Esophagus squamous epithelium (tissue), 5 donors: ENCODE measurements at regions not wholly inside any gene's neighbourhood (a gene's known extent, or its start where the extent isn't known, plus 50 kb on each side); places are given as distances from the start of the nearest gene placed in this dataset.

ENCODE experiments used
- DNase-seq: peaks from one replicate; lab custom pipeline; 2025; lab: John Stamatoyannopoulos, UW
- H3K27ac ChIP-seq, 4 donors: fragments of 200-600 bp; sonication (generic); one replicate each; pipeline ENCODE4 v1.5.1; 2016 to 2019; ENCODE audit warnings: mild to moderate bottlenecking in 1 of 4
- H3K27me3 ChIP-seq, 4 donors: fragments of 200-600 bp; sonication (generic); 1 replicate in 3 of 4; 2 replicates in 1 of 4; pipeline versions ENCODE4 v1.5.1 to v1.6.0; 2017 to 2021; ENCODE audit warnings: antibody characterized with exemption in 1 of 4
- H3K36me3 ChIP-seq, 3 donors: fragments of 200-600 bp; sonication (generic); one replicate each; pipeline ENCODE4 v1.5.1; 2016 to 2019
- H3K4me1 ChIP-seq, 3 donors: fragments of 200-600 bp; sonication (generic); one replicate each; pipeline ENCODE4 v1.5.1; 2017 to 2019
- H3K4me3 ChIP-seq, 4 donors: fragments of 200-600 bp; sonication (generic); 1 replicate in 3 of 4; 2 replicates in 1 of 4; pipeline ENCODE4 v1.5.1; 2016 to 2019; ENCODE audit warnings: mild to moderate bottlenecking in 2 of 4, moderate library complexity in 1 of 4
- H3K9me3 ChIP-seq, 3 donors: fragments of 200-600 bp; sonication (generic); one replicate each; pipeline ENCODE4 v1.5.1; 2016 to 2019
- POLR2A ChIP-seq, 4 donors: fragments of 450-650 bp; IDR thresholded peaks; one replicate each; pipeline ENCODE4 v1.6.1; 2017; ENCODE audit warnings: antibody characterized with exemption in 4 of 4, mild to moderate bottlenecking in 4 of 4, moderate library complexity in 3 of 4
- WGBS, 2 donors: methylation state at CpG; one replicate each; pipeline ENCODE4 v1.1.5; 2018; 5-methylcytosine and 5-hydroxymethylcytosine counted together
- intact Hi-C: fragments of 100-400 bp; cut with DNase I; formaldehyde crosslinking; loops from one replicate; pipeline ENCODE4 v1.15.0; 2022
- TF ChIP-seq, protein P1 (sequence below), 6 experiments: fragments of 450-650 bp in 4 of 6; fragments of 200-600 bp in 2 of 6; sonication (generic) in 2 of 6; IDR thresholded peaks; one replicate each; pipeline ENCODE4 v1.5.1; 2016 to 2019; ENCODE audit warnings: antibody characterized with exemption in 6 of 6, mild to moderate bottlenecking in 4 of 6, moderate library complexity in 4 of 6
- donor health status: DM: yes; HTN: yes; CAD: no.

DNA sequence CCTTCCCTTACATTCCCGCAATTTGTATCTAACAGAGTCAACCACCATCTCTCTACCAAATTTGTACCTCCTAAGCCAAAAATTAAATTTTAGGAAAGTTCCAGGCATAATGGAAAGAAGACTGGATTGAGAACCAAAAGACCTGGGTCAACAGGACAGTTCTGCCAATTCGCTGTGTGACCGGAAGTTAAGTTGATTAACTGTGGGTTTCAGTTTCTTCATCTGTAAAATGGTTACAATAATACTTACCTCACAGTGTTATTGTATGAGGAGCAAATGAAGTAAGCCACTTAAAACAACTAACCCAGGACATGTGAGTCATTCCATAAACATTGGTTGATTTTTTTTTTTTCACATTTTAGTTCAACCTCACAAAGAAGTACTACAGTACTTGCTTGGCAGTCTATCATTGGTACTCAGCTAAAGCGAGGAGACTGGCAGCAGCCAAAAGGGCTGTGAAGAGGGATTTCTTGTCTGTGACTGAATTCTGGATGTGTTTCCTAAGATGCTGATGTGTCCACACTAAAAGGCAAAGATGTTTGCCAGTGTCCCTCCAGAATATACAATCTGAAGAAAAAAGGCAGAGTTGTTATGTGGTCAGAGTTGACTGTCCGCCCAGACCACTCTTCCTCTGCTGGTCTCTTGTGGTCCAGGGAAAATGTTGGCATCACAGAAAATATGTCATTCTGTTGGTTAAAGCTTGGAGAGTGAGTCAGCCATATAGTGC is 198.6 kb downstream of the TLE1 start:
- Histone ChIP-seq H3K27me3 (no peaks in the 10 kb centered on the region), H3K4me1 (no peaks in the 10 kb centered on the region), H3K4me3 (no peak overlapping the region), H3K9me3 (no peaks in the 10 kb centered on the region), H3K36me3 (no peaks in the 10 kb centered on the region), H3K27ac (no peak overlapping the region)
- TF ChIP-seq POLR2A (IDR thresholded peaks at IDR 0.05) = no peak
- TF ChIP-seq, protein P1, sequence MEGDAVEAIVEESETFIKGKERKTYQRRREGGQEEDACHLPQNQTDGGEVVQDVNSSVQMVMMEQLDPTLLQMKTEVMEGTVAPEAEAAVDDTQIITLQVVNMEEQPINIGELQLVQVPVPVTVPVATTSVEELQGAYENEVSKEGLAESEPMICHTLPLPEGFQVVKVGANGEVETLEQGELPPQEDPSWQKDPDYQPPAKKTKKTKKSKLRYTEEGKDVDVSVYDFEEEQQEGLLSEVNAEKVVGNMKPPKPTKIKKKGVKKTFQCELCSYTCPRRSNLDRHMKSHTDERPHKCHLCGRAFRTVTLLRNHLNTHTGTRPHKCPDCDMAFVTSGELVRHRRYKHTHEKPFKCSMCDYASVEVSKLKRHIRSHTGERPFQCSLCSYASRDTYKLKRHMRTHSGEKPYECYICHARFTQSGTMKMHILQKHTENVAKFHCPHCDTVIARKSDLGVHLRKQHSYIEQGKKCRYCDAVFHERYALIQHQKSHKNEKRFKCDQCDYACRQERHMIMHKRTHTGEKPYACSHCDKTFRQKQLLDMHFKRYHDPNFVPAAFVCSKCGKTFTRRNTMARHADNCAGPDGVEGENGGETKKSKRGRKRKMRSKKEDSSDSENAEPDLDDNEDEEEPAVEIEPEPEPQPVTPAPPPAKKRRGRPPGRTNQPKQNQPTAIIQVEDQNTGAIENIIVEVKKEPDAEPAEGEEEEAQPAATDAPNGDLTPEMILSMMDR (IDR thresholded peaks at IDR 0.05) = no peak
- WGBS, 2 donors = 79 to 89% methylated on average over 5 of the region's 5 CpGs
- DNase-seq = no peak
- intact Hi-C loops = no loop called here

DNA sequence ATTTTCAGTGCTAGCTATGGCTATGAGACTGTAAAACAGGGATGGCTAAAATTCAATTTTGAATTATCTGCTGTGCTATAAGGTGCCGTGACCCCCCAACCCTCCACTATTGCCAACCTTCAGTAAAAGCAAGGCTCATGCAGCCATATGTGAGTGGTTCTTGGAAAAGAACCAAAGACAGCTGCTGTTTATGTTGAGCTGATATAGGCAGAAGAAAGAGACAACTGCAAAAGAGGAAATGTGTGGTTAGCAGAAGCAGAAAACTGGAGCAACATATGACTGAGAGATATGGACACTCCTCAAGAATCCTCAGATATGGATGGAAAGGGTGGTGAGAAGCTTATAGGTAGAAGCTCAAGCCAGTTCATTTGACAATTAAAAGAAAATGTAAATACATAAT is 200.3 kb downstream of the TLE1 start:
- no peaks in the 10 kb centered on the region for H3K36me3 ChIP-seq
- TF ChIP-seq, protein P1 (IDR thresholded peaks at IDR 0.05) = no peak
- TF ChIP-seq POLR2A (IDR thresholded peaks at IDR 0.05) = no peak
- H3K9me3 ChIP-seq = no peaks in the 10 kb centered on the region
- H3K27me3 ChIP-seq = no peaks in the 10 kb centered on the region
- no peaks in the 10 kb centered on the region for H3K4me1 ChIP-seq
- H3K4me3 ChIP-seq = no peak overlapping the region
- no peak for DNase-seq
- 67 to 85% methylated on average over 1 of the region's 1 CpG for WGBS, 2 donors
- intact Hi-C loops = no loop called here
- H3K27ac ChIP-seq = no peak overlapping the region

DNA sequence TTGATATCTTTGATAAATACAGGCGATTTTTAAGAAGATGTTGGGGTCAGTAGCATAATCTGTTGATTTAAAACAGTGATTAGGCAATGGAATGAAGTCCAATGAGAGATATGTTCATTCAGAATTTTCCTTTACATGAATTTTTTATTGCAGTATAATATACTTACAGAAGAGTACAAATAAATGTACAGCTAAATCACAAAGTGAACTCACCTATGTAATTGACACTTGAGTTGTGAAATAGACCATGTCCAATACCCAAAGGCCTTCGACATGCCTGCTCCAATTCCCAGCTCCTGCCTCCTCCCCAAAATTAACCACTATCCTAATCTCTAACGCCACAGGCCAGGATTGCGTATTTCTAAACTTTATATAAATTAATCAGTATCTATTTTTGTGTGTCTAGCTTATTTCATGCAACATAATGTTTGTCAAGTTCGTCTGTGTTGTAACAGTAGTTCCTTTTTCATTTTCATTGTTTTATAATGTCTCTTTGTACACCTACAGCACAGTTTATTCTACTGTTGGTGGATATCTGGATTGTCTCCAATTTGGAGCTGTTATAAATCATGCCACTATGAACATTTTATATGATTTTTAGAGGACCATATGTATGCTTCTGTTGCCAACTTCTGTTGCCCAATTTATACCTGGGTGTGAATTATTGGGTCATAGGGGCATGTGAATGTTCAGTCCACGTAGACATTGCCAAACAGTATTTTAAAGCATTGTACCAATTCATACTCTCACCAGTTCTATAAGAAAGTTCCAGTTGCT is 208.3 kb downstream of the TLE1 start:
- Histone ChIP-seq H3K36me3 (no peaks in the 10 kb centered on the region), H3K27me3 (no peaks in the 10 kb centered on the region), H3K4me1 (no peaks in the 10 kb centered on the region), H3K4me3 (no peak overlapping the region), H3K9me3 (no peaks in the 10 kb centered on the region), H3K27ac (no peak overlapping the region)
- TF ChIP-seq, protein P1 (IDR thresholded peaks at IDR 0.05) = no peak
- no peak for TF ChIP-seq POLR2A (IDR thresholded peaks at IDR 0.05)
- WGBS, 2 donors = 64 to 71% methylated on average over 6 of the region's 6 CpGs
- DNase-seq = no peak
- intact Hi-C loops = no loop called here

DNA sequence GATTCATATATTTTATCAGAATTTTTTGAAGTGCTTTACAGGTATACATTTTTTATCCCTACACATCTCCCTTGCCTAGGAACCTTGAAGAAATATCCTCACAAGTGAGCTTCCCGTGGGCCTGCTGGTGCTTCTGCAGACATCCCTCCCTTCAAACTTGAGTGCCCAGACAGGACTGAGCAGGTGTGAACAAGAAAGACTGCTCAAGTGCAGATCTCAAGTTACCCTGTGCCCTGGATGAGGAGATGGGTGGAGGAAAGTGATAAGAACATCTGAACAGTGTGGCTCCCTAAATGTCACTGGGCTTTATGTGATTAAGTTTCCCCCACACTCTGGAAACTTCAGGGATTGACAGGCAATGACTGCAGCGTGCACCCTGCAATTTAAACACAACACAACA is 209.8 kb downstream of the TLE1 start:
- H3K4me1 ChIP-seq = no peaks in the 10 kb centered on the region
- WGBS, 2 donors = 44 to 68% methylated on average over 2 of the region's 2 CpGs
- no peak for DNase-seq
- no peak overlapping the region for H3K4me3 ChIP-seq
- no peaks in the 10 kb centered on the region for H3K27me3 ChIP-seq
- no peaks in the 10 kb centered on the region for H3K36me3 ChIP-seq
- H3K27ac ChIP-seq = no peak overlapping the region
- H3K9me3 ChIP-seq = no peaks in the 10 kb centered on the region
- intact Hi-C loops = no loop called here
- TF ChIP-seq, protein P1 (IDR thresholded peaks at IDR 0.05) = no peak
- no peak for TF ChIP-seq POLR2A (IDR thresholded peaks at IDR 0.05)

DNA sequence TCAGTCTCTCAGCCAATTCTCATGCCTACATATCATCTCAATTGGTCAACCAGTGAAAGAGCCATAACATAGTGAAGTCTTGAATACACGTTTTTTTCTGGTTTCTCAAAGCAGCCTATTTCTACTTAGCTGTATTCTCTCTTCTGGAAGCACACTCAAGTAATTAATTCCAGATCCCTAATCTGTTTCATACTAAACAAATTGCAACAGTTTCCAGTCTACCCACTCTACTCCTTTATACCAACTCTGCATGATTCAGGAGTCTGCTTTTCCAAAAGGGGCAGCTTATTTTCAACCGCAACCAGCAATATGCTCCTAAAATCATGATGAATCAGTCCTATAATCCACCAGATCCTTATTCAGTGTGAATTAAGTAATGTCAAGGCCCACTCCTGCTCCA is 211.7 kb downstream of the TLE1 start:
- 68 to 72% methylated on average over 2 of the region's 2 CpGs for WGBS, 2 donors
- TF ChIP-seq, protein P1 (IDR thresholded peaks at IDR 0.05) = no peak
- TF ChIP-seq POLR2A (IDR thresholded peaks at IDR 0.05) = no peak

More for the DNA sequence above, 211.7 kb downstream of the TLE1 start:
- DNase-seq = no peak
- Histone ChIP-seq H3K27me3 (no peaks in the 10 kb centered on the region), H3K4me3 (no peak overlapping the region), H3K4me1 (no peaks in the 10 kb centered on the region), H3K36me3 (no peaks in the 10 kb centered on the region), H3K27ac (no peak overlapping the region), H3K9me3 (no peaks in the 10 kb centered on the region)
- intact Hi-C loops = no loop called here
